Sigmoid colon (tissue), 6 donors: ENCODE measurements at regions not wholly inside any gene's neighbourhood (a gene's known extent, or its start where the extent isn't known, plus 50 kb on each side); places are given as distances from the start of the nearest gene placed in this dataset.

Source experiments
- DNase-seq: peaks from one replicate; pipeline ENCODE4 v3.0.0-alpha.2; 2019
- H3K27ac ChIP-seq, 4 donors: fragments of 200-600 bp; sonication (generic); one replicate each; pipeline ENCODE4 v1.5.1; 2016 to 2019; ENCODE audit warnings: mild to moderate bottlenecking in 1 of 4
- H3K27me3 ChIP-seq, 3 donors: fragments of 200-600 bp; sonication (generic); one replicate each; pipeline ENCODE4 v1.5.1; 2019; ENCODE audit warnings: mild to moderate bottlenecking in 1 of 3
- H3K36me3 ChIP-seq, 4 donors: fragments of 200-600 bp; sonication (generic); one replicate each; pipeline ENCODE4 v1.5.1; 2016 to 2019
- H3K4me1 ChIP-seq, 4 donors: fragments of 200-600 bp; sonication (generic); one replicate each; pipeline ENCODE4 v1.5.1; 2017 to 2019
- H3K4me3 ChIP-seq, 4 donors: fragments of 200-600 bp; sonication (generic); one replicate each; pipeline ENCODE4 v1.5.1; 2017 to 2019; ENCODE audit warnings: mild to moderate bottlenecking in 2 of 4, moderate library complexity in 1 of 4
- H3K9me3 ChIP-seq, 4 donors: fragments of 200-600 bp in 3 of 4; sonication (generic) in 3 of 4; one replicate each; pipeline versions ENCODE4 v1.5.1 to v1.6.1; 2013 to 2019
- CTCF ChIP-seq, 4 experiments: fragments of 450-650 bp in 3 of 4; fragments of 200-600 bp in 1 of 4; IDR thresholded peaks; one replicate each; pipeline ENCODE4 v1.5.1; 2016 to 2019; ENCODE audit warnings: antibody characterized with exemption in 4 of 4, mild to moderate bottlenecking in 3 of 4, moderate library complexity in 2 of 4
- EP300 ChIP-seq, 4 donors: sonication (generic); formaldehyde crosslinking; IDR thresholded peaks; one replicate each; pipeline ENCODE4 v1.6.1; 2017; ENCODE audit warnings: antibody characterized with exemption in 4 of 4
- POLR2A ChIP-seq, 2 donors: fragments of 450-650 bp; IDR thresholded peaks; one replicate each; pipeline ENCODE4 v1.6.1; 2016; ENCODE audit warnings: antibody characterized with exemption in 2 of 2, mild to moderate bottlenecking in 2 of 2, moderate library complexity in 2 of 2
- POLR2AphosphoS5 ChIP-seq, 4 donors: sonication (generic); formaldehyde crosslinking; IDR thresholded peaks; one replicate each; pipeline ENCODE4 v1.6.1; 2017; ENCODE audit warnings: antibody characterized with exemption in 4 of 4
- WGBS, 2 donors: extraction: QIAGEN DNeasy Blood & Tissue Kit; methylation state at CpG; one replicate each; pipeline ENCODE4 v1.1.7; 2013; 5-methylcytosine and 5-hydroxymethylcytosine counted together
- intact Hi-C: fragments of 100-400 bp; cut with DNase I; formaldehyde crosslinking; loops from one replicate; pipeline ENCODE4 v1.15.1; 2023
- donor health status: healthy with polysubstance abuse.
- donor health status: healthy.

- intact Hi-C loops = no loop called here
- Histone ChIP-seq H3K27me3 (peaks cover 0 to 5% (median 0%) of the 10 kb centered on the region in 3 donors), H3K27ac (no peak overlapping the region), H3K4me3 (no peak overlapping the region), H3K4me1 (no peaks in the 10 kb centered on the region), H3K36me3 (no peaks in the 10 kb centered on the region), H3K9me3 (no peaks in the 10 kb centered on the region)
- DNase-seq = no peak
- 51 to 72% methylated on average over 8 of the region's 8 CpGs for WGBS, 2 donors
- no peak for TF ChIP-seq POLR2A (IDR thresholded peaks at IDR 0.05)
- TF ChIP-seq EP300 (IDR thresholded peaks at IDR 0.05) = no peak
- no peak for TF ChIP-seq CTCF (IDR thresholded peaks at IDR 0.05)
- TF ChIP-seq POLR2AphosphoS5 (IDR thresholded peaks at IDR 0.05) = no peak
These were observed 142.8 kb upstream of the IQSEC1 start for GRCh38 chr3:13215940-13216546.

- 79 to 85% methylated on average over 15 of the region's 15 CpGs for WGBS, 2 donors
- TF ChIP-seq POLR2AphosphoS5 (IDR thresholded peaks at IDR 0.05) = no peak
- TF ChIP-seq POLR2A (IDR thresholded peaks at IDR 0.05) = no peak
- TF ChIP-seq EP300 (IDR thresholded peaks at IDR 0.05) = no peak
- TF ChIP-seq CTCF (IDR thresholded peaks at IDR 0.05) = no peak
- Histone ChIP-seq H3K27me3 (peaks cover 0 to 5% (median 0%) of the 10 kb centered on the region in 3 donors), H3K36me3 (no peaks in the 10 kb centered on the region), H3K27ac (no peak overlapping the region), H3K9me3 (no peaks in the 10 kb centered on the region), H3K4me1 (no peaks in the 10 kb centered on the region), H3K4me3 (no peak overlapping the region)
- intact Hi-C loops = no loop called here
- no peak for DNase-seq
These were observed 141.7 kb upstream of the IQSEC1 start for GRCh38 chr3:13214847-13215472.

- 79 to 84% methylated on average over 26 of the region's 26 CpGs for WGBS, 2 donors
- H3K4me3 ChIP-seq = no peak overlapping the region
- H3K9me3 ChIP-seq = no peaks in the 10 kb centered on the region
- H3K27ac ChIP-seq = no peak overlapping the region
- intact Hi-C loops = no loop called here
- H3K27me3 ChIP-seq = peaks cover 0 to 5% (median 0%) of the 10 kb centered on the region in 3 donors
- H3K4me1 ChIP-seq = no peaks in the 10 kb centered on the region
- TF ChIP-seq POLR2AphosphoS5 (IDR thresholded peaks at IDR 0.05) (no peak), POLR2A (IDR thresholded peaks at IDR 0.05) (no peak), EP300 (IDR thresholded peaks at IDR 0.05) (no peak), CTCF (IDR thresholded peaks at IDR 0.05) (no peak)
- no peak for DNase-seq
- no peaks in the 10 kb centered on the region for H3K36me3 ChIP-seq
These were observed 140.9 kb upstream of the IQSEC1 start for GRCh38 chr3:13213911-13214846.

- TF ChIP-seq CTCF (IDR thresholded peaks at IDR 0.05) (no peak), POLR2A (IDR thresholded peaks at IDR 0.05) (no peak), EP300 (IDR thresholded peaks at IDR 0.05) (no peak), POLR2AphosphoS5 (IDR thresholded peaks at IDR 0.05) (no peak)
- WGBS, 2 donors = 76 to 86% methylated on average over 3 of the region's 3 CpGs
- no peak for DNase-seq
These were observed 140.3 kb upstream of the IQSEC1 start for GRCh38 chr3:13213490-13213889.

More at GRCh38 chr3:13213490-13213889, 140.3 kb upstream of the IQSEC1 start:
- peaks cover 0 to 5% (median 0%) of the 10 kb centered on the region in 3 donors for H3K27me3 ChIP-seq
- intact Hi-C loops = no loop called here
- no peaks in the 10 kb centered on the region for H3K4me1 ChIP-seq
- H3K27ac ChIP-seq = no peak overlapping the region
- no peak overlapping the region for H3K4me3 ChIP-seq
- H3K9me3 ChIP-seq = no peaks in the 10 kb centered on the region
- H3K36me3 ChIP-seq = no peaks in the 10 kb centered on the region
